Left hindlimb (tissue), 1 donor: ENCODE measurements at regions not wholly inside any gene's neighbourhood (a gene's known extent, or its start where the extent isn't known, plus 50 kb on each side); places are given as distances from the start of the nearest gene placed in this dataset.
"Not testable (repeated sequence)": the region's sequence is repeated elsewhere in the genome, so short reads cannot be mapped to it uniquely, and the experiment has no call there.

ENCODE experiments used
- DNase-seq: peaks from one replicate; pipeline ENCODE4 v3.0.0-alpha.2; 2018

GRCh38 chr3:154973851-154974250 is 106.3 kb upstream of the MME start:
- no peak for DNase-seq

GRCh38 chr3:154972951-154973350 is 107.2 kb upstream of the MME start:
- peak; percentile 38 for DNase-seq

GRCh38 chr3:154971771-154972326 is 108.3 kb upstream of the MME start:
- no peak for DNase-seq

GRCh38 chr3:154971341-154971740 is 108.8 kb upstream of the MME start:
- no peak for DNase-seq

- DNase-seq = no peak
Measured at GRCh38 chr3:154970797-154971196, 109.3 kb upstream of the MME start.

- no peak for DNase-seq
Measured at GRCh38 chr3:154969366-154969765, 110.8 kb upstream of the MME start.

- DNase-seq = no peak
Measured at GRCh38 chr3:154967090-154967489, 113.0 kb upstream of the MME start.

- no peak for DNase-seq
Measured at GRCh38 chr3:154956815-154957214, 123.3 kb upstream of the MME start.

- no peak for DNase-seq
Measured at GRCh38 chr3:154955907-154956533, 124.1 kb upstream of the MME start.

- DNase-seq = no peak
Measured at GRCh38 chr3:154954757-154955156, 125.4 kb upstream of the MME start.

- no peak for DNase-seq
Measured at GRCh38 chr3:154953538-154953937, 126.6 kb upstream of the MME start.

- no peak for DNase-seq
Measured at GRCh38 chr3:154952553-154952952, 127.6 kb upstream of the MME start.

GRCh38 chr3:154943981-154944380 is 136.1 kb upstream of the MME start:
- DNase-seq = no peak

- no peak for DNase-seq
Measured at GRCh38 chr3:154942827-154943226, 137.3 kb upstream of the MME start.

- no peak for DNase-seq
Measured at GRCh38 chr3:154936196-154936595, 143.9 kb upstream of the MME start.

GRCh38 chr3:154933581-154933980 is 146.5 kb upstream of the MME start:
- DNase-seq = no peak

- no peak for DNase-seq
Measured at GRCh38 chr3:154932633-154933032, 147.5 kb upstream of the MME start.

- DNase-seq = no peak
Measured at GRCh38 chr3:154931484-154931883, 148.6 kb upstream of the MME start.

- DNase-seq = no peak
Measured at GRCh38 chr3:154926721-154927120, 153.4 kb upstream of the MME start.

GRCh38 chr3:154921351-154921750 is 158.8 kb upstream of the MME start:
- DNase-seq = no peak

GRCh38 chr3:154919226-154919625 is 160.9 kb upstream of the MME start:
- DNase-seq = no peak

- no peak for DNase-seq
Measured at GRCh38 chr3:154904328-154904727, 175.8 kb upstream of the MME start.

GRCh38 chr3:154902495-154902894 is 177.6 kb upstream of the MME start:
- not testable (repeated sequence) for DNase-seq

GRCh38 chr3:154901278-154901677 is 178.8 kb upstream of the MME start:
- no peak for DNase-seq

- no peak for DNase-seq
Measured at GRCh38 chr3:154900816-154901215, 179.3 kb upstream of the MME start.
